NCI-H2196 (cell line): ENCODE measurements at regions not wholly inside any gene's neighbourhood (a gene's known extent, or its start where the extent isn't known, plus 50 kb on each side); places are given as distances from the start of the nearest gene placed in this dataset.
A peak's percentile ranks its signal among the peaks of the same experiment; 100 is the strongest.

ENCODE experiments used
- DNase-seq: peaks from one replicate; lab custom pipeline; 2025; ENCODE audit not compliant: unreplicated experiment; lab: John Stamatoyannopoulos, UW

GRCh38 chr20:60727425-60727824 is 524.6 kb upstream of the CDH4 start:
- no peak for DNase-seq

- no peak for DNase-seq
Observed at GRCh38 chr20:60728705-60729104, 523.4 kb upstream of the CDH4 start.

GRCh38 chr20:60729135-60729900 is 522.7 kb upstream of the CDH4 start:
- no peak for DNase-seq

GRCh38 chr20:60732322-60732721 is 519.7 kb upstream of the CDH4 start:
- DNase-seq, result no peak

- no peak for DNase-seq
Observed at GRCh38 chr20:60748086-60748485, 504.0 kb upstream of the CDH4 start.

- DNase-seq, result no peak
Observed at GRCh38 chr20:60749804-60750602, 502.1 kb upstream of the CDH4 start.

- no peak for DNase-seq
Observed at GRCh38 chr20:60750909-60751308, 501.2 kb upstream of the CDH4 start.

- no peak for DNase-seq
Observed at GRCh38 chr20:60751826-60752225, 500.2 kb upstream of the CDH4 start.

GRCh38 chr20:60752741-60753420 is 499.2 kb upstream of the CDH4 start:
- DNase-seq, result no peak

GRCh38 chr20:60754856-60755255 is 497.2 kb upstream of the CDH4 start:
- no peak for DNase-seq

GRCh38 chr20:60759651-60760050 is 492.4 kb upstream of the CDH4 start:
- DNase-seq, result no peak

- DNase-seq, result no peak
Observed at GRCh38 chr20:60760256-60761000, 491.6 kb upstream of the CDH4 start.

GRCh38 chr20:60761056-60761455 is 491.0 kb upstream of the CDH4 start:
- DNase-seq, result no peak

- DNase-seq, result no peak
Observed at GRCh38 chr20:60762386-60762785, 489.7 kb upstream of the CDH4 start.

GRCh38 chr20:60764328-60764727 is 487.7 kb upstream of the CDH4 start:
- no peak for DNase-seq

- DNase-seq, result no peak
Observed at GRCh38 chr20:60764771-60765170, 487.3 kb upstream of the CDH4 start.

GRCh38 chr20:60765821-60766403 is 486.1 kb upstream of the CDH4 start:
- peak; percentile 27 for DNase-seq

- DNase-seq, result no peak
Observed at GRCh38 chr20:60768216-60768615, 483.8 kb upstream of the CDH4 start.

GRCh38 chr20:60780388-60781025 is 471.6 kb upstream of the CDH4 start:
- DNase-seq, result no peak

- DNase-seq, result no peak
Observed at GRCh38 chr20:60782959-60783625, 469.0 kb upstream of the CDH4 start.
